ENCODE measurements at regions not wholly inside any gene's neighbourhood (a gene's known extent, or its start where the extent isn't known, plus 50 kb on each side); places are given as distances from the start of the nearest gene placed in this dataset.

- FAIRE-seq (no peak), DNase-seq (ENCODE audit: low spot score) (no peak), ATAC-seq (no peak)
- in situ Hi-C loops (cut with HindIII; ENCODE audit: extremely low pct_ligation_motif_present, low pct_unique_long_range_greater_than_20kb) (no loop called here), intact Hi-C loops (cut with micrococcal nuclease; ENCODE audit: unreplicated experiment) (no loop called here)
- Histone ChIP-seq H3K9me3 (ENCODE audit: low read length) (no peaks in the 10 kb centered on the region), H3K79me2 (ENCODE audit: insufficient read depth, low read length) (no peaks in the 10 kb centered on the region), H3K4me3 (replicated peaks in 1 of 3; ENCODE audit: insufficient read depth in 1 of 3, low read depth in 2 of 3, low read length in 3 of 3) (no peak overlapping the region), H3K4me2 (ENCODE audit: low read depth, low read length) (no peak overlapping the region), H3K9ac (ENCODE audit: insufficient read depth, low read depth, low read length) (no peak overlapping the region), H4K20me1 (ENCODE audit: insufficient read depth, low read length) (no peaks in the 10 kb centered on the region), H3K27ac (ENCODE audit: extremely low read length, insufficient read depth, low read length) (no peak overlapping the region), H3K4me1 (ENCODE audit: insufficient read depth, low read length) (no peaks in the 10 kb centered on the region), H3K36me3 (replicated peaks in 1 of 2; ENCODE audit: control insufficient read depth in 1 of 2, insufficient read depth in 2 of 2, low read length in 2 of 2) (no peaks in the 10 kb centered on the region), H2AFZ (ENCODE audit: low read length) (no peak overlapping the region), H3K27me3 (ENCODE audit: control insufficient read depth in 1 of 2, insufficient read depth in 2 of 2, low read length in 2 of 2) (no peaks in the 10 kb centered on the region)
- no TSS peak for BruUV-seq (replicated peaks)
- WGBS (ENCODE audit: low lambda C conversion rate) = 100% methylated on average over 1 of the region's 1 CpG
- POLR2A ChIA-PET = no interaction called here
- CTCF ChIA-PET (ENCODE audit: low intra/inter-chr PET ratio, low total read pairs) = no interaction called here
- no peak for TF ChIP-seq ZNF770 (CRISPR knock-in tag; IDR thresholded peaks at IDR 0.05)
- TF ChIP-seq IKZF5 (CRISPR knock-in tag; IDR thresholded peaks at IDR 0.05) = no peak
- no peak for TF ChIP-seq SMAD9 (CRISPR knock-in tag; IDR thresholded peaks at IDR 0.05)
- no peak for TF ChIP-seq ADNP (CRISPR knock-in tag; IDR thresholded peaks at IDR 0.05)
- no peak for TF ChIP-seq ZFP91 (CRISPR knock-in tag; IDR thresholded peaks at IDR 0.05; ENCODE audit: borderline replicate concordance)
- no peak for TF ChIP-seq ZNF558 (CRISPR knock-in tag; IDR thresholded peaks at IDR 0.05; ENCODE audit: borderline replicate concordance)
- TF ChIP-seq ZNF24 (IDR thresholded peaks at IDR 0.05) = no peak
- TF ChIP-seq CBX1 (IDR thresholded peaks at IDR 0.05; ENCODE audit: low read depth) = no peak
- no peak for TF ChIP-seq ZNF230 (CRISPR knock-in tag; IDR thresholded peaks at IDR 0.05)
- no peak for TF ChIP-seq GMEB1 (CRISPR knock-in tag; IDR thresholded peaks at IDR 0.05; ENCODE audit: borderline replicate concordance)
- no peak for TF ChIP-seq CTCF (CRISPR knock-in tag; IDR thresholded peaks at IDR 0.05)
- no peak for TF ChIP-seq ZNF737 (CRISPR knock-in tag; IDR thresholded peaks at IDR 0.05; ENCODE audit: borderline replicate concordance)
- no peak for TF ChIP-seq ZBTB37 (CRISPR knock-in tag; IDR thresholded peaks at IDR 0.05)
- no peak for TF ChIP-seq HCFC1 (IDR thresholded peaks at IDR 0.05; ENCODE audit: low read depth, low read length)
- no peak for TF ChIP-seq MIXL1 (CRISPR knock-in tag; IDR thresholded peaks at IDR 0.05)
- no peak for TF ChIP-seq MAF1 (CRISPR knock-in tag; IDR thresholded peaks at IDR 0.05; ENCODE audit: borderline replicate concordance)
These were observed 85.1 kb downstream of the GNL3L start for GRCh38 chrX:54615109-54615508.
